Suprapubic skin (tissue), 4 donors: ENCODE measurements at regions not wholly inside any gene's neighbourhood (a gene's known extent, or its start where the extent isn't known, plus 50 kb on each side); places are given as distances from the start of the nearest gene placed in this dataset.

Experiments used
- DNase-seq, 2 donors: peaks; one replicate each; pipeline ENCODE4 v3.0.0-alpha.2; 2019; ENCODE audit warnings: low spot score in 2 of 2
- H3K27ac ChIP-seq: fragments of 200-600 bp; sonication (generic); one replicate; pipeline ENCODE4 v1.5.1; 2019
- H3K27me3 ChIP-seq: fragments of 200-600 bp; sonication (generic); one replicate; pipeline ENCODE4 v1.5.1; 2019
- H3K36me3 ChIP-seq: fragments of 200-600 bp; sonication (generic); one replicate; pipeline ENCODE4 v1.5.1; 2019
- H3K4me1 ChIP-seq: fragments of 200-600 bp; sonication (generic); one replicate; pipeline ENCODE4 v1.5.1; 2019
- H3K4me3 ChIP-seq: fragments of 200-600 bp; sonication (generic); one replicate; pipeline ENCODE4 v1.5.1; 2019; ENCODE audit warnings: mild to moderate bottlenecking
- H3K9me3 ChIP-seq: fragments of 200-600 bp; sonication (generic); one replicate; pipeline ENCODE4 v1.5.1; 2019
- EP300 ChIP-seq: sonication (generic); formaldehyde crosslinking; IDR thresholded peaks from one replicate; pipeline ENCODE4 v1.6.1; 2017; ENCODE audit warnings: antibody characterized with exemption
- POLR2A ChIP-seq, 2 donors: fragments of 450-650 bp; IDR thresholded peaks; one replicate each; pipeline ENCODE4 v1.6.1; 2017; ENCODE audit warnings: antibody characterized with exemption in 2 of 2, mild to moderate bottlenecking in 2 of 2, moderate library complexity in 2 of 2
- POLR2AphosphoS5 ChIP-seq, 3 donors: sonication (generic); formaldehyde crosslinking; IDR thresholded peaks; one replicate each; pipeline ENCODE4 v1.6.1; 2017; ENCODE audit warnings: antibody characterized with exemption in 3 of 3
- WGBS: methylation state at CpG from one replicate; pipeline ENCODE4 v1.1.5; 2018; 5-methylcytosine and 5-hydroxymethylcytosine counted together
- TF ChIP-seq, protein P1 (sequence below), 2 donors: fragments of 200-600 bp in 1 of 2; fragments of 450-650 bp in 1 of 2; sonication (generic) in 1 of 2; IDR thresholded peaks; one replicate each; pipeline ENCODE4 v1.5.1; 2016 to 2019; ENCODE audit warnings: antibody characterized with exemption in 2 of 2, mild to moderate bottlenecking in 1 of 2, moderate library complexity in 1 of 2

GRCh38 chr13:80180740-80181355, 160.1 kb downstream of the SPRY2 start:
- TF ChIP-seq POLR2A (IDR thresholded peaks at IDR 0.05), result no peak
- no peak for TF ChIP-seq POLR2AphosphoS5 (IDR thresholded peaks at IDR 0.05)
- TF ChIP-seq, protein P1, sequence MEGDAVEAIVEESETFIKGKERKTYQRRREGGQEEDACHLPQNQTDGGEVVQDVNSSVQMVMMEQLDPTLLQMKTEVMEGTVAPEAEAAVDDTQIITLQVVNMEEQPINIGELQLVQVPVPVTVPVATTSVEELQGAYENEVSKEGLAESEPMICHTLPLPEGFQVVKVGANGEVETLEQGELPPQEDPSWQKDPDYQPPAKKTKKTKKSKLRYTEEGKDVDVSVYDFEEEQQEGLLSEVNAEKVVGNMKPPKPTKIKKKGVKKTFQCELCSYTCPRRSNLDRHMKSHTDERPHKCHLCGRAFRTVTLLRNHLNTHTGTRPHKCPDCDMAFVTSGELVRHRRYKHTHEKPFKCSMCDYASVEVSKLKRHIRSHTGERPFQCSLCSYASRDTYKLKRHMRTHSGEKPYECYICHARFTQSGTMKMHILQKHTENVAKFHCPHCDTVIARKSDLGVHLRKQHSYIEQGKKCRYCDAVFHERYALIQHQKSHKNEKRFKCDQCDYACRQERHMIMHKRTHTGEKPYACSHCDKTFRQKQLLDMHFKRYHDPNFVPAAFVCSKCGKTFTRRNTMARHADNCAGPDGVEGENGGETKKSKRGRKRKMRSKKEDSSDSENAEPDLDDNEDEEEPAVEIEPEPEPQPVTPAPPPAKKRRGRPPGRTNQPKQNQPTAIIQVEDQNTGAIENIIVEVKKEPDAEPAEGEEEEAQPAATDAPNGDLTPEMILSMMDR (IDR thresholded peaks at IDR 0.05), result no peak
- no peak for TF ChIP-seq EP300
- no peaks in the 10 kb centered on the region for H3K9me3 ChIP-seq
- no peak overlapping the region for H3K4me3 ChIP-seq
- no peak for DNase-seq
- no peaks in the 10 kb centered on the region for H3K4me1 ChIP-seq
- H3K36me3 ChIP-seq, result no peaks in the 10 kb centered on the region
- WGBS, result 87% methylated on average over 8 of the region's 8 CpGs
- no peaks in the 10 kb centered on the region for H3K27me3 ChIP-seq
- H3K27ac ChIP-seq, result no peak overlapping the region

- Histone ChIP-seq H3K36me3 (no peaks in the 10 kb centered on the region), H3K4me3 (no peak overlapping the region), H3K27me3 (no peaks in the 10 kb centered on the region), H3K27ac (no peak overlapping the region), H3K9me3 (no peaks in the 10 kb centered on the region), H3K4me1 (no peaks in the 10 kb centered on the region)
- TF ChIP-seq POLR2AphosphoS5 (IDR thresholded peaks at IDR 0.05), result no peak
- TF ChIP-seq, protein P1 (IDR thresholded peaks at IDR 0.05), result no peak
- TF ChIP-seq EP300, result no peak
- TF ChIP-seq POLR2A (IDR thresholded peaks at IDR 0.05), result no peak
- no peak for DNase-seq
- 79% methylated on average over 3 of the region's 3 CpGs for WGBS
Observed at GRCh38 chr13:80177327-80177726, 163.6 kb downstream of the SPRY2 start.

DNA sequence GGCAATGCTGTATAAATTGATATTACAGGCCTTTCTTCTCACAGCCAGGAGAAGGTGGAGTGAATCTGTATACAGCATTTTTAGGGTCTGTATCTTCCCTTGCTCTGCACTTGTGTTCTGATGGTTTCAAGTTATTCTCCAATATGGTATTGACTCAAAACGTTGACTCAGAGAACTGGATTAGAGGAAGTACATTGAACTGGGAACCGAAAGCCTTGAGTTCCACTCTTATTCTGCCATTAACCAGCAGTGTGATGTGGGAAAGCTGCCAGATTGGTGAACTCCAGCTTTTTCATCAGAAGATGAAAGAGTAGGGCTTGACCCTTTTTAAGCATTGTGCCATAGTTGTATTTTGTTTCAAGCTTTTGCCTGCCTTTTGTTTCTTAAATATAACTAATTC, 167.7 kb downstream of the SPRY2 start:
- DNase-seq, result no peak
- TF ChIP-seq, protein P1 (IDR thresholded peaks at IDR 0.05), result no peak
- TF ChIP-seq EP300 (no peak), POLR2AphosphoS5 (IDR thresholded peaks at IDR 0.05) (no peak), POLR2A (IDR thresholded peaks at IDR 0.05) (no peak)

GRCh38 chr13:80171096-80171495, 169.8 kb downstream of the SPRY2 start:
- 91% methylated on average over 4 of the region's 4 CpGs for WGBS
- TF ChIP-seq POLR2AphosphoS5 (IDR thresholded peaks at IDR 0.05) (no peak), EP300 (no peak), POLR2A (IDR thresholded peaks at IDR 0.05) (no peak)
- TF ChIP-seq, protein P1 (IDR thresholded peaks at IDR 0.05), result no peak
- no peak for DNase-seq

More for the DNA sequence above, 167.7 kb downstream of the SPRY2 start:
- Histone ChIP-seq H3K9me3 (no peaks in the 10 kb centered on the region), H3K4me1 (no peaks in the 10 kb centered on the region), H3K36me3 (no peaks in the 10 kb centered on the region), H3K4me3 (no peak overlapping the region), H3K27me3 (no peaks in the 10 kb centered on the region), H3K27ac (no peak overlapping the region)
- WGBS, result 47% methylated on average over 2 of the region's 2 CpGs

DNA sequence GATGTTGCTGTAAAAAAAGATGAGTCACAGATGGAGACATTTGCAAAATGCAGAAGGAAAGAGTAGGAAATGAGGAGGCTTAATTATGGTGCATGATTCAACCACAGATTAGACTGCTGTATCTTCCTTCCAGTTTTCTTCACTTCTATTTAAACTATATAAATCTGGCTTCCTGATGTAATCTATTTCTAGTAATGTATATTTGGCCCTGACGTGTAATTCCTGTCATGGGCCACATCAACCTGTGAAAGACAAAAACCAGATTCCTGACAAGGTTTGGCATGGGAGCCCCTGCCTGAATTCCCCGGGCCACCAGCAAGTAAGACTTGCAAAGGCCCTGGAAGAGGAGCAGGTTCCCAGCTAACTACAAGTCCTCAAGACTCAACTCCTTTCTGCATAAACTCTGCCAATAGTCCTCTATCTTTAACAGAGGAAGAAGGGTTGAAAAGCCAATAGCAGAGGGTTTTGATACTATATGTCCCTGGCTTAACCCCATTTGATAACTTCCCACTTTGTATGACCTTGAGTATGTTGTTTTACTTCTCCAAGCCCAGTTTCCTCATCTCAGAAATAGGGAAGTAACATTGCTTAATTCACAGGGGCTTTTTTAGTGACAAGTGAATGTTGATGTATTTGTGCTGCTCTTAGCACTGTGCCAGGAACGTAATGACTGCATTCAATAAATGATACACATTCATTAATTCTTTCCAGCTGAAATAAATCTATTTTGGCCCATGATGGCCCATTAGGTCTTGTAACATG, 172.7 kb downstream of the SPRY2 start:
- Histone ChIP-seq H3K4me3 (no peak overlapping the region), H3K36me3 (no peaks in the 10 kb centered on the region), H3K27me3 (no peaks in the 10 kb centered on the region), H3K9me3 (no peaks in the 10 kb centered on the region), H3K4me1 (no peaks in the 10 kb centered on the region), H3K27ac (no peak overlapping the region)
- no peak for DNase-seq
- TF ChIP-seq, protein P1 (IDR thresholded peaks at IDR 0.05), result no peak
- TF ChIP-seq POLR2AphosphoS5 (IDR thresholded peaks at IDR 0.05) (no peak), EP300 (no peak), POLR2A (IDR thresholded peaks at IDR 0.05) (no peak)
- 73% methylated on average over 3 of the region's 3 CpGs for WGBS

More at GRCh38 chr13:80171096-80171495, 169.8 kb downstream of the SPRY2 start:
- H3K27me3 ChIP-seq, result no peaks in the 10 kb centered on the region
- H3K9me3 ChIP-seq, result no peaks in the 10 kb centered on the region
- H3K4me3 ChIP-seq, result no peak overlapping the region
- no peaks in the 10 kb centered on the region for H3K36me3 ChIP-seq
- no peak overlapping the region for H3K27ac ChIP-seq
- no peaks in the 10 kb centered on the region for H3K4me1 ChIP-seq
